Natural killer cell treated with Interleukin-12 subunit alpha and Interleukin-12 subunit beta and Interleukin-15 and Interleukin-18, amount 100 ng/mL, for 72 hours (primary cell): ENCODE measurements at regions not wholly inside any gene's neighbourhood (a gene's known extent, or its start where the extent isn't known, plus 50 kb on each side); places are given as distances from the start of the nearest gene placed in this dataset.

Source experiments
- ATAC-seq, 2 donors: fragments of 150-1000 bp; cut with Tn5 transposase in 1 of 2; sonication (Bioruptor Pico), chemical (Tn5 transposase) in 1 of 2; 2 replicates each; pipeline ENCODE4 v1.10.0; 2021
- DNase-seq: peaks from one replicate; pipeline ENCODE4 v3.0.0; 2022; ENCODE audit warnings: low spot score
- H3K27ac Mint-ChIP-seq, 2 donors: 1 replicate in 1 of 2; 2 replicates in 1 of 2; pipeline ENCODE4 v1.8.0; 2022; ENCODE audit warnings: mixed read lengths in 2 of 2, mild to moderate bottlenecking in 1 of 2, moderate library complexity in 1 of 2
- H3K27me3 Mint-ChIP-seq, 2 donors: 1 replicate in 1 of 2; 2 replicates in 1 of 2; pipeline ENCODE4 v1.8.0; 2022; ENCODE audit warnings: mixed read lengths in 2 of 2
- H3K36me3 Mint-ChIP-seq: one replicate; pipeline ENCODE4 v1.8.0; 2022; ENCODE audit warnings: mixed read lengths
- H3K4me1 Mint-ChIP-seq, 2 donors: 1 replicate in 1 of 2; 2 replicates in 1 of 2; pipeline ENCODE4 v1.8.0; 2022; ENCODE audit warnings: low read depth in 2 of 2, mixed read lengths in 2 of 2, mild to moderate bottlenecking in 1 of 2
- H3K4me3 Mint-ChIP-seq: one replicate; pipeline ENCODE4 v1.8.0; 2022; ENCODE audit warnings: mixed read lengths
- H3K9me3 Mint-ChIP-seq: 2 replicates; pipeline ENCODE4 v1.8.0; 2022; ENCODE audit warnings: mixed read lengths

GRCh38 chr16:13291591-13292333, 390.4 kb downstream of the SHISA9 start:
- Mint-ChIP-seq H3K9me3 (peaks cover 18% of the 10 kb centered on the region), H3K27ac (no peak overlapping the region), H3K36me3 (no peaks in the 10 kb centered on the region), H3K4me3 (no peak overlapping the region), H3K4me1 (no peaks in the 10 kb centered on the region), H3K27me3 (no peaks in the 10 kb centered on the region)
- ATAC-seq (no peak), DNase-seq (no peak)

DNA sequence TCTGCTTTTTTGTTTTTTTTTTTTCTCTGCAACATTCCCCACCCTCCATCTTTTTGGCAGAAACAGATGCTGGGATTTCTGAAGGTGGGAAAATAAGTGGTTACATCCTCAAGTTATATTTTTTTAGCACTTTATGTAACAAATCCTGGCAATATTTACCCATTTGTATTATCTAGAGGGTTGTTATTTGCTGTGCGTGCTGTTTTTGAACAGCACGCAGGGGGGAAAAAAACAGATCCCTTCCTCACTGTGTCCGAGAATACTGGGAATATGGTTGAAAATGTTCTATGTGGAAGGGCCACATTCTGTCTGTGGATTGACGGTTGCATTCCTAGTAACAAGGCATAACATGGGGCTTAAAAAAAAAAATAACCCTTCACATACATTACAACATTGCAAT, 394.8 kb downstream of the SHISA9 start:
- H3K27me3 Mint-ChIP-seq, result no peaks in the 10 kb centered on the region
- no peaks in the 10 kb centered on the region for H3K36me3 Mint-ChIP-seq
- no peaks in the 10 kb centered on the region for H3K4me1 Mint-ChIP-seq
- DNase-seq (no peak), ATAC-seq (no peak)
- no peaks in the 10 kb centered on the region for H3K9me3 Mint-ChIP-seq
- no peak overlapping the region for H3K4me3 Mint-ChIP-seq
- H3K27ac Mint-ChIP-seq, result no peak overlapping the region

- peaks cover 4% of the 10 kb centered on the region for H3K9me3 Mint-ChIP-seq
- H3K4me3 Mint-ChIP-seq, result no peak overlapping the region
- DNase-seq (no peak), ATAC-seq (no peak)
- H3K4me1 Mint-ChIP-seq, result no peaks in the 10 kb centered on the region
- no peaks in the 10 kb centered on the region for H3K36me3 Mint-ChIP-seq
- H3K27ac Mint-ChIP-seq, result no peak overlapping the region
- no peaks in the 10 kb centered on the region for H3K27me3 Mint-ChIP-seq
Observed at GRCh38 chr16:13298666-13299065, 397.3 kb downstream of the SHISA9 start.

GRCh38 chr16:13300066-13300840, 398.9 kb downstream of the SHISA9 start:
- peaks cover 4% of the 10 kb centered on the region for H3K9me3 Mint-ChIP-seq
- no peak overlapping the region for H3K27ac Mint-ChIP-seq
- DNase-seq (no peak), ATAC-seq (no peak)
- H3K4me3 Mint-ChIP-seq, result no peak overlapping the region
- no peaks in the 10 kb centered on the region for H3K27me3 Mint-ChIP-seq
- no peaks in the 10 kb centered on the region for H3K36me3 Mint-ChIP-seq
- no peaks in the 10 kb centered on the region for H3K4me1 Mint-ChIP-seq

- Mint-ChIP-seq H3K4me3 (no peak overlapping the region), H3K27ac (no peak overlapping the region), H3K9me3 (peaks cover 4% of the 10 kb centered on the region), H3K27me3 (no peaks in the 10 kb centered on the region), H3K4me1 (no peaks in the 10 kb centered on the region), H3K36me3 (no peaks in the 10 kb centered on the region)
- DNase-seq (no peak), ATAC-seq (no peak)
Observed at GRCh38 chr16:13305019-13305755, 403.8 kb downstream of the SHISA9 start.

DNA sequence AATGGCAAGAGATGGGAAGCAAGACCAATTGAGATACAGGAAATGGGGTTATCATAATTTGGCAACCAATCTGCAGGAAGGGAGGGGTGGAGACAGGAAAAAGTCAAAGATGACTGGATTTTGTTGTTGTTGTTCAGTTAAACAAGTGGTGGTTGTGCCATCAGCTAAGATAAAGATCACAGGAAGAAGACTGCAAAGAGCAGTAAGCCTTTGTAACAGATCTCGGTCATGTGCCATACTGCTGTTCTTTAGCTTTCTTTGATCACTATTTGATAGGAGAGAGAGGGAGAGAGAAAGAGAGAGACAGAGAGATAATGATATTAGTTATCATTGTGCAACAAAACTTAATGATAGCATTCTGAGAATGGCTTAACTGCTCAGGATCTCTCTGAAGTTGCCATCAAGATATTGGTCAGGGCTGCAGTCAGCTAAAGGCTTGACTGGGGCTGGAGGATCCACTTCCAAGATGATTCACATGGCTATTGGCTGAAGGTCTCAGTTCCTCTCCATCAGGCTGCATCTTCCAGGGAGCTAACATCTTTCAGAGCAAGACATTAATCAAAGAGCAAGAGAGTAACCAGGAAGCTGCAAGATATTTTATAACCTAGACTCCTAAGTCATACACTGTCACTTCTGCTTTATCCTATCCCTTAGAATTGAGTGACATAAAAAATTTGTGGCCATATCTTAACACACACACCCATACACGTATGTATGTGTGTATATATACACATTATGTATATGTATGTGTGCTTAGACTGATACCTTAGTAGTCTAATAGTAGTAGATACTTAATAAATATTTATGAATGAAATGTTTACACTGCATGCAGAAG, 405.0 kb downstream of the SHISA9 start:
- no peak for ATAC-seq
- H3K27me3 Mint-ChIP-seq, result no peaks in the 10 kb centered on the region
- no peaks in the 10 kb centered on the region for H3K36me3 Mint-ChIP-seq
- no peak for DNase-seq
- H3K27ac Mint-ChIP-seq, result no peak overlapping the region
- H3K9me3 Mint-ChIP-seq, result peaks cover 4% of the 10 kb centered on the region
- no peaks in the 10 kb centered on the region for H3K4me1 Mint-ChIP-seq
- H3K4me3 Mint-ChIP-seq, result no peak overlapping the region

DNA sequence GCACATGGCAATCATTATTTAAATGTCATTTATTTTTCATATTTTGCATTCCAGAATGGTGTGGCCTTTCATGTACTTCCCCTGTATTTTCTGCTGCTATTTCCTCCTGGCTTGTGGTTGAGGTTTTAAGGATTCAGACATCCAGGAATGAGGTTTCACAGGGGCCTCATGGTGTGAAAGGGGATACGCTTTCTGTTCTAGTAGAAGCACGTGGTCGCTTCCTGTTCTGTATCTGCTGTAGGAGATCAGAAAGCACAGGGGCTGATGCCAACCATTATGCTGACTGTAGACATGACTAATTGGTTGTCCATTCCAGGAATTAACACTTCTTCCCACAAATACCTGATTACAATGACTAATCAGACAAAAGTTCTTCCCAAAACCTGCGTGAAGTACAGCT, 405.9 kb downstream of the SHISA9 start:
- Mint-ChIP-seq H3K4me3 (no peak overlapping the region), H3K36me3 (no peaks in the 10 kb centered on the region), H3K4me1 (no peaks in the 10 kb centered on the region), H3K27ac (no peak overlapping the region), H3K9me3 (no peaks in the 10 kb centered on the region), H3K27me3 (no peaks in the 10 kb centered on the region)
- ATAC-seq, result no peak
- DNase-seq, result no peak

GRCh38 chr16:13307851-13308250, 406.5 kb downstream of the SHISA9 start:
- no peaks in the 10 kb centered on the region for H3K36me3 Mint-ChIP-seq
- H3K27me3 Mint-ChIP-seq, result no peaks in the 10 kb centered on the region
- H3K9me3 Mint-ChIP-seq, result no peaks in the 10 kb centered on the region
- no peaks in the 10 kb centered on the region for H3K4me1 Mint-ChIP-seq
- H3K27ac Mint-ChIP-seq, result no peak overlapping the region
- ATAC-seq, result no peak
- no peak for DNase-seq
- no peak overlapping the region for H3K4me3 Mint-ChIP-seq

DNA sequence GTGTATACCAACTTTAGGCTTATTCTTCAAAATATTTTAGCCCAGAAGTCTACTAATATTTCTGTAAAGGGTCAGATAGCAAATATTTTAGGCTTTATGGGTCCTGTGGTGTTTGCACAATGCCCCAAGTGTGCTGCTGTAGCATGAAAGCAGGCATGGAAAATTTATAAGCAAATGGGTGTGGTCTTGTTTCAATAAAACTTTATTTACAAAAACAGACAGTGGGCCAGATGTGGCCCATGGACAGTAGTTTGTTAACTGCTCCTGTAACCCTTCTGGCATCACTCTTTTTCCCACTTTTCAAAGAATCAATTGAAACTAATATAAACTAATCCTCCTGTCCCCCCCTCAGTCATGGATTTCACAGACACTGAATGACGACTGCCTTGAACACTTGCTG, 410.7 kb downstream of the SHISA9 start:
- H3K4me1 Mint-ChIP-seq, result peaks cover 0 to 8% of the 10 kb centered on the region in 2 donors
- no peaks in the 10 kb centered on the region for H3K27me3 Mint-ChIP-seq
- H3K27ac Mint-ChIP-seq, result no peak overlapping the region
- H3K36me3 Mint-ChIP-seq, result no peaks in the 10 kb centered on the region
- no peak overlapping the region for H3K4me3 Mint-ChIP-seq
- no peak for DNase-seq
- no peak for ATAC-seq
- no peaks in the 10 kb centered on the region for H3K9me3 Mint-ChIP-seq

DNA sequence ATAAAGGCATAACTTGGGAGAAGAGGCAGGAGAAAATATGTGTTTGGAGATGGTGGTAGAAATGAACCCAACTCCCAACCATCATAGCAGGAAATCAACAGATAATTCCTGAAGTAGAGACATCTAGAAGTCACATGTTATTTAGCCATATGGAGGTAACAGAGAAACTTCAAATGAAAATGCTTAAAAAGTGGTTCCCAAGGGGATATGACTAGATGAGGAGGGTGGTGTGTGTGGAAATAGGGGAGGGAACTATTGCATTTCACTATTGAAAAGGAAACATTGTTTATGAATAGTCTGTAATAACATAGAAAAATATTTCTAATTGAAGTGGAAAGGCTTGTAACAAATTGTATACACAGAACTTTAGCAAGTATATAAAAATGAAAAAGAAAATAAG, 412.0 kb downstream of the SHISA9 start:
- DNase-seq (no peak), ATAC-seq (no peak)
- Mint-ChIP-seq H3K4me1 (peaks cover 0 to 8% of the 10 kb centered on the region in 2 donors), H3K4me3 (no peak overlapping the region), H3K27me3 (no peaks in the 10 kb centered on the region), H3K36me3 (no peaks in the 10 kb centered on the region), H3K27ac (no peak overlapping the region), H3K9me3 (no peaks in the 10 kb centered on the region)

DNA sequence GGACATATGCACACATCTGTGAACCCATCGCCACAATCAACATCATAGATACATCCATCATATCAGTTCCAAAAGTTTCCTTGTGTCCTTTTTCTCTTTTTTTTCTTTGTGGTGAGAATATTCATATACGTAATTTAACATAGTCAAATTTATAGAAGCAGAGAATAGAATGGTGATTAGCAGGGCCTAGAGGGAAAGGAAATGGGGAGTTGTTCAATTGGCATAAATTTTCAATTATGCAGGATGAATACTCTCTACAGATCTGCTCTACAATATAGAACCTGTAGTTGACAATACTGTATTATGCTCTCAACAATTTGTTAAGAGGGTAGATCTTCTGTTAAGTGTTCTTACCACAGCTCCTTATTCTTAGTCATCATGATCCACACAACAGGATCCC, 413.2 kb downstream of the SHISA9 start:
- Mint-ChIP-seq H3K27ac (no peak overlapping the region), H3K4me3 (no peak overlapping the region), H3K9me3 (no peaks in the 10 kb centered on the region), H3K36me3 (no peaks in the 10 kb centered on the region), H3K4me1 (peaks cover 0 to 8% of the 10 kb centered on the region in 2 donors), H3K27me3 (no peaks in the 10 kb centered on the region)
- ATAC-seq (no peak), DNase-seq (no peak)

DNA sequence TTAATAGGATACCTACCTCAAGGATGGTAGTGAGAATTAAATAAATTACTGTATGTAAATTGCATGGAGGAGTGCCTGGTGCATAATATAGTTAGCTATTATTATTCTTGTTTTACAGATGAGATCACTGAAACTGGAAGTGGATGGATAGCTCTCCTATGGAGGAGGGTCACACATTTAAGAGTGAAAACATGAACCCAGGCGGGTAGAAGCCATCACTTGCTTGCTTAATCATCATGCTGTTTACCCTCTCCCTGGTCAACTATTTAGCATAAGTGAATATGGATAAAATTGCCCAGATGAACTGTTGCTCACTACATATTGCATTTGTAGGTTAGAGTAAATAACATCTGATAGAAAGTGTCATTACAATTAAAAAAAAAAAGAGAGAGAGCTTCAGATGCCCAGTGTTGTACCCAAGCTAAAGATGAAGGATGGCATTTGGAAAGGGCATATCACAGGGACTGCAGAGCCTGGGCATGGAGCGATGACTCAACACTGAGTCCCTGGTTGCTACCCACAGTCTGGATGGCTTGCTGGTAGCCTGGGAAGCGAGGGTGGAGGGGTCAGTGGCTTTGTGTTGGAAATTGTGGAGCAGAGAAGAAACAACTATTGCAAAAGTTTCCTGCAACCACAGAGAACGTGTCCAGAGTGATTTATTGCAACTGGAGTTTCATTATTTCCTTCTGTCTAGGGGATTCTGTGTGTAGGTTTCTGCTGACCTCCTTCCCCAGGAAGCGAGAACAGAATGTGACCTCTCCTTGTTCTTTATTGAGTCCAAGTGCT, 414.4 kb downstream of the SHISA9 start:
- Mint-ChIP-seq H3K27me3 (no peaks in the 10 kb centered on the region), H3K4me3 (no peak overlapping the region)

DNA sequence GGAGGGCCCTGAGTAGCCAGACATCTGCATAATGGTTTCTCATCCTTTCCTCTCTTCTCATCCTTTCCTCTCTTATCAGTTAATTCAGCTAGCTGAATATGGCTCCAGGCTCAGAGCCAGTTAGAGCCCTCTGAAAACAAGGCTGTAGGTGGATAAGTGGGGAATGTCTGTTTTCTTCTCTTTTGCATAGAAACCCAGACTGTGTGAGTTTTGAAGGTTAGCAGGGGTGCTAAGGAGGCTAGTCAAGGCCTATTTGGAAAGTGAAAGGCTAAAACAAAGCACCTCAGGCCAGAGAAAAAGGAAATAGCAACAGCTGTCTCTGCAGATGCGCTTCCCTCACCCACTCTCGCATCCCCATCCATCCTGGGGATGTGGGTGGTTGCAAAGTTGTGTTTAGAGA, 420.9 kb downstream of the SHISA9 start:
- Mint-ChIP-seq H3K9me3 (no peaks in the 10 kb centered on the region), H3K36me3 (no peaks in the 10 kb centered on the region), H3K27ac (no peak overlapping the region), H3K4me1 (no peaks in the 10 kb centered on the region), H3K4me3 (no peak overlapping the region), H3K27me3 (no peaks in the 10 kb centered on the region)
- DNase-seq (no peak), ATAC-seq (no peak)

More for the DNA sequence above, 414.4 kb downstream of the SHISA9 start:
- ATAC-seq, result no peak
- DNase-seq, result no peak
- H3K27ac Mint-ChIP-seq, result no peak overlapping the region
- H3K36me3 Mint-ChIP-seq, result no peaks in the 10 kb centered on the region
- no peaks in the 10 kb centered on the region for H3K9me3 Mint-ChIP-seq
- peaks cover 0 to 8% of the 10 kb centered on the region in 2 donors for H3K4me1 Mint-ChIP-seq
